K562 (cell line): ENCODE measurements at regions not wholly inside any gene's neighbourhood (a gene's known extent, or its start where the extent isn't known, plus 50 kb on each side); places are given as distances from the start of the nearest gene placed in this dataset.
A peak's percentile ranks its signal among the peaks of the same experiment; 100 is the strongest.

Experiments used
- ATAC-seq: fragments of 200-7000 bp; cut with Tn5 transposase; 3 replicates; pipeline ENCODE4 v1.9.1; 2020; ENCODE audit warnings: moderate library complexity
- BruUV-seq: library from RNA; stranded (reverse); fragments of 400-500 nt; replicated peaks from 2 replicates; lab custom pipeline; 2021; lab: Mats Ljungman, UMichigan
- CTCF ChIA-PET: fragments of 300-600 bp; formaldehyde crosslinking; extraction: SDS; loops from one replicate; lab custom pipeline; 2021; ENCODE audit warnings: low intra/inter-chr PET ratio; lab: Yijun Ruan, JAX
- POLR2A ChIA-PET: fragments of 300-600, 350-650 bp; sonication (Branson Sonifier 250); formaldehyde crosslinking; extraction: SDS; loops from one replicate; lab custom pipeline; 2021; ENCODE audit warnings: antibody characterized with exemption, inconsistent platforms; lab: Yijun Ruan, JAX
- DNase-seq, 4 experiments: peaks; one replicate each; pipeline versions ENCODE4 v3.0.0 to v3.0.0-alpha.2; 2011 to 2018; ENCODE audit warnings: low spot score in 3 of 4, mixed read lengths in 3 of 4; ENCODE audit errors: extremely low read depth in 1 of 4
- FAIRE-seq: peaks from 2 replicates; lab custom pipeline; 2011; peaks lifted over from hg19 to GRCh38; lab: Jason Lieb, UNC
- H2AFZ ChIP-seq: 2 replicates; pipeline ENCODE4 v1.6.0; 2011; ENCODE audit warnings: low read depth, low read length, control low read depth, inconsistent platforms
- H3K27ac ChIP-seq: fragments of 200-600 bp; 3 replicates; pipeline ENCODE4 v1.8.0; 2011; ENCODE audit warnings: low read depth, mild to moderate bottlenecking, control low read depth, inconsistent platforms, low read length, moderate library complexity, mixed read lengths; ENCODE audit errors: extremely low read depth
- H3K27me3 ChIP-seq, 2 experiments: fragments of 300-600 bp in 1 of 2; 2 replicates in 1 of 2; 3 replicates in 1 of 2; pipeline versions ENCODE4 v1.6.0 to v1.8.0; 2011; ENCODE audit warnings: inconsistent platforms in 2 of 2, low read length in 2 of 2, mild to moderate bottlenecking in 1 of 2, mixed read lengths in 1 of 2, moderate library complexity in 1 of 2; ENCODE audit not compliant: control insufficient read depth in 2 of 2, insufficient read depth in 2 of 2
- H3K36me3 ChIP-seq: fragments of 300-600 bp; 3 replicates; pipeline ENCODE4 v1.8.0; 2011; ENCODE audit warnings: mild to moderate bottlenecking, low read length, inconsistent platforms; ENCODE audit not compliant: control insufficient read depth, insufficient read depth
- H3K4me1 ChIP-seq, 2 experiments: fragments of 200-600 bp in 1 of 2; replicated peaks in 1 of 2; 2 replicates in 1 of 2; 3 replicates in 1 of 2; pipeline versions ENCODE4 v1.5.1 to v1.8.0; 2011; ENCODE audit warnings: inconsistent platforms in 2 of 2, low read length in 2 of 2, mild to moderate bottlenecking in 1 of 2, mixed read lengths in 1 of 2, moderate library complexity in 1 of 2; ENCODE audit not compliant: control insufficient read depth in 2 of 2, insufficient read depth in 2 of 2
- H3K4me2 ChIP-seq: 2 replicates; pipeline ENCODE4 v1.6.1; 2011; ENCODE audit warnings: low read length, control low read depth, inconsistent platforms, mixed read lengths; ENCODE audit not compliant: insufficient read depth
- H3K4me3 ChIP-seq: fragments of 200-600 bp; sonication (generic), shearing (Covaris generic); 2 replicates; pipeline ENCODE4 v1.5.1; 2016; ENCODE audit warnings: control low read depth, inconsistent platforms
- H3K79me2 ChIP-seq: fragments of 200-600 bp; 3 replicates; pipeline ENCODE4 v1.8.0; 2011; ENCODE audit warnings: low read length, inconsistent platforms; ENCODE audit not compliant: control insufficient read depth, insufficient read depth
- H3K9ac ChIP-seq, 2 experiments: 2 replicates each; pipeline versions ENCODE4 v1.6.0 to v1.6.1; 2011; ENCODE audit warnings: low read depth in 2 of 2, low read length in 2 of 2, control low read depth in 1 of 2, inconsistent platforms in 1 of 2, mild to moderate bottlenecking in 1 of 2, mixed read lengths in 1 of 2; ENCODE audit not compliant: insufficient read depth in 1 of 2
- H3K9me1 ChIP-seq: one replicate; pipeline ENCODE4 v1.6.0; 2011; ENCODE audit warnings: inconsistent platforms, mild to moderate bottlenecking, low read length, moderate library complexity; ENCODE audit not compliant: control insufficient read depth, insufficient read depth
- H3K9me3 ChIP-seq: replicated peaks from 2 replicates; pipeline ENCODE4 v1.5.1; 2011; ENCODE audit warnings: low read depth, low read length, inconsistent platforms; ENCODE audit not compliant: control insufficient read depth, insufficient read depth
- H4K20me1 ChIP-seq: replicated peaks from 2 replicates; pipeline ENCODE4 v1.6.1; 2011; ENCODE audit warnings: low read length, inconsistent platforms, mixed read lengths; ENCODE audit not compliant: control insufficient read depth, insufficient read depth
- C11orf30 ChIP-seq: fragments of 450-650 bp; IDR thresholded peaks from 2 replicates; pipeline ENCODE4 v1.6.1; 2016; ENCODE audit warnings: low read depth, mild to moderate bottlenecking
- ESRRB ChIP-seq: fragments of 250-450 bp; sonication (Bioruptor Pico); IDR thresholded peaks from 2 replicates; pipeline ENCODE4 v1.5.0; 2020; ENCODE audit warnings: mild to moderate bottlenecking, moderate library complexity, borderline replicate concordance
- PHB2 ChIP-seq: fragments of 450-650 bp; IDR thresholded peaks from 2 replicates; pipeline ENCODE4 v1.6.1; 2017; ENCODE audit warnings: low read depth
- RUNX1 ChIP-seq: sonication (generic); IDR thresholded peaks from 2 replicates; pipeline ENCODE4 v1.6.1; 2016; ENCODE audit warnings: antibody characterized with exemption, low read depth
- SMC3 ChIP-seq: conservative IDR thresholded peaks from 2 replicates; pipeline ENCODE4 v1.6.1; 2011; ENCODE audit warnings: low read depth, low read length, improper control_type of control experiment; ENCODE audit not compliant: insufficient read depth
- SPI1 ChIP-seq: IDR thresholded peaks from 2 replicates; pipeline ENCODE4 v1.6.1; 2011; ENCODE audit warnings: low read depth, low read length, control low read depth, borderline replicate concordance
- SREBF1 ChIP-seq: fragments of 150-350 bp; IDR thresholded peaks from 2 replicates; pipeline ENCODE4 v1.6.1; 2014; ENCODE audit warnings: antibody characterized with exemption, low read depth, low read length, borderline replicate concordance
- TOE1 ChIP-seq, 2 experiments: fragments of 450-650 bp in 1 of 2; sonication (generic) in 1 of 2; formaldehyde crosslinking in 1 of 2; IDR thresholded peaks; 2 replicates each; pipeline versions ENCODE4 v1.7.1 to v1.8.0; 2016 to 2022; ENCODE audit warnings: borderline replicate concordance in 2 of 2, mild to moderate bottlenecking in 2 of 2, antibody characterized with exemption in 1 of 2, inconsistent platforms in 1 of 2, low read depth in 1 of 2, missing genetic modification reagents in 1 of 2, moderate library complexity in 1 of 2
- ZMIZ1 ChIP-seq, 2 experiments: fragments of 150-350 bp in 1 of 2; IDR thresholded peaks; 2 replicates each; pipeline ENCODE4 v1.6.1; 2012 to 2016; ENCODE audit warnings: low read depth in 2 of 2, low read length in 2 of 2, mild to moderate bottlenecking in 1 of 2, moderate library complexity in 1 of 2
- ZNF316 ChIP-seq: fragments of 450-650 bp; IDR thresholded peaks from 2 replicates; pipeline ENCODE4 v1.6.1; 2016
- ZNF354B ChIP-seq: fragments of 250-450 bp; sonication (Bioruptor Pico); IDR thresholded peaks from 2 replicates; pipeline ENCODE4 v1.4.0; 2020
- WGBS: fragments of 100-300 bp; shearing (Covaris generic); methylation state at CpG from one replicate; pipeline ENCODE4 v1.1.6; 2016; ENCODE audit warnings: low coverage, mixed read lengths; ENCODE audit not compliant: insufficient coverage; ENCODE audit errors: missing lambda C conversion rate; 5-methylcytosine and 5-hydroxymethylcytosine counted together
- in situ Hi-C: fragments of 300-500 bp; cut with MboI; formaldehyde crosslinking; loops from 4 replicates; pipeline ENCODE4 v1.15.0; 2018; ENCODE audit warnings: inconsistent platforms, mixed read lengths
- intact Hi-C: fragments of 100-400 bp; cut with micrococcal nuclease; formaldehyde crosslinking; loops from 2 replicates; pipeline ENCODE4 v1.14.2; 2022
- TF ChIP-seq, protein P1 (sequence below): IDR thresholded peaks from 2 replicates; pipeline ENCODE4 v1.6.1; 2014; ENCODE audit warnings: antibody characterized with exemption

DNA sequence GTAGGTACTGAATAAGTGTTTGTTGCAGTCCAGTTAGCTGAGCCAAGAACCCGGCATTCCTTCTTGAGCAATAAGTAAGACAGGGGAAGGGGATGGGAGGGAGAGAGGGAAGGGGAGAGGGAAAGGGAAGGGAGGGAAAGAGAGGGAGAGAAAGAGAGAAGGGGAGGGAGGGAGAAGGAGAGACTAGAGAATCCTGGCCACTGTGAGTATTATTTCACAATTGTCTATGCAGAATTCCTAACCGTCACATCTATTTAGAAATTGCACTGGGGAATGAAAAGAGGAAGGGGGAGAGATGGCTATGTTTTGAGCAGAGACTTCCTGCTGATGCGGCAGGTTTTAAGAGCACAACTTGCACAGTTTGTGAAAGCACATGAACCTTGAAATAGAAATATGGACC, 251.4 kb upstream of the ZMIZ1 start:
- H3K4me2 ChIP-seq = no peak overlapping the region
- no peak for ATAC-seq
- POLR2A ChIA-PET = interaction anchor here (0.6 kb wide), 1 partner anchor 1362 kb away, joined by 3 read pairs; no protein-coding TSS in a partner anchor
- no TSS peak for BruUV-seq
- no peak overlapping the region for H3K4me3 ChIP-seq
- H3K9ac ChIP-seq = no peak overlapping the region
- H4K20me1 ChIP-seq = no peaks in the 10 kb centered on the region
- H3K9me1 ChIP-seq = no peaks in the 10 kb centered on the region
- no peaks in the 10 kb centered on the region for H3K36me3 ChIP-seq
- H3K9me3 ChIP-seq = no peaks in the 10 kb centered on the region
- H3K79me2 ChIP-seq = no peaks in the 10 kb centered on the region
- no peak for FAIRE-seq
- no peak for DNase-seq
- TF ChIP-seq C11orf30 = peak; percentile 41; the same call in 1 of the 2 replicates
- TF ChIP-seq, protein P1, sequence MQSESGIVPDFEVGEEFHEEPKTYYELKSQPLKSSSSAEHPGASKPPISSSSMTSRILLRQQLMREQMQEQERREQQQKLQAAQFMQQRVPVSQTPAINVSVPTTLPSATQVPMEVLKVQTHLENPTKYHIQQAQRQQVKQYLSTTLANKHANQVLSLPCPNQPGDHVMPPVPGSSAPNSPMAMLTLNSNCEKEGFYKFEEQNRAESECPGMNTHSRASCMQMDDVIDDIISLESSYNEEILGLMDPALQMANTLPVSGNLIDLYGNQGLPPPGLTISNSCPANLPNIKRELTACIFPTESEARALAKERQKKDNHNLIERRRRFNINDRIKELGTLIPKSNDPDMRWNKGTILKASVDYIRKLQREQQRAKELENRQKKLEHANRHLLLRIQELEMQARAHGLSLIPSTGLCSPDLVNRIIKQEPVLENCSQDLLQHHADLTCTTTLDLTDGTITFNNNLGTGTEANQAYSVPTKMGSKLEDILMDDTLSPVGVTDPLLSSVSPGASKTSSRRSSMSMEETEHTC = no peak
- 0 out of 2 replicates have a peak, but pooled peaks have one; percentile 3 for TF ChIP-seq SPI1
- TF ChIP-seq ZNF316 = peak; percentile 35; the same call in 1 of the 2 replicates
- in situ Hi-C loops = no loop called here
- intact Hi-C loops = no loop called here
- CTCF ChIA-PET = no interaction called here
- H3K27ac ChIP-seq = no peak overlapping the region
- WGBS = 4% methylated on average over 3 of the region's 3 CpGs
- 0 out of 5 replicates have a peak, but pooled peaks cover 0 to 5% of the 10 kb centered on the region in 2 experiments for H3K27me3 ChIP-seq
- no peaks in the 10 kb centered on the region for H3K4me1 ChIP-seq
- no peak overlapping the region for H2AFZ ChIP-seq

- 5% methylated on average over 3 of the region's 3 CpGs for WGBS
- no peak for DNase-seq
- no peak overlapping the region for H3K4me2 ChIP-seq
- H3K9me1 ChIP-seq = no peaks in the 10 kb centered on the region
- no peaks in the 10 kb centered on the region for H4K20me1 ChIP-seq
- no peaks in the 10 kb centered on the region for H3K4me1 ChIP-seq
- H3K9me3 ChIP-seq = no peaks in the 10 kb centered on the region
- no peak overlapping the region for H3K9ac ChIP-seq
- FAIRE-seq = no peak
- no peak overlapping the region for H3K27ac ChIP-seq
- POLR2A ChIA-PET = interaction anchor here (0.6 to 0.7 kb wide), 2 partner anchors 12 to 1362 kb away, joined by 3 to 5 read pairs; no protein-coding TSS in a partner anchor
- 0 out of 5 replicates have a peak, but pooled peaks cover 0 to 5% of the 10 kb centered on the region in 2 experiments for H3K27me3 ChIP-seq
- no peak overlapping the region for H2AFZ ChIP-seq
- H3K36me3 ChIP-seq = no peaks in the 10 kb centered on the region
- in situ Hi-C loops (no loop called here), intact Hi-C loops (no loop called here)
- no TSS peak for BruUV-seq
- H3K79me2 ChIP-seq = no peaks in the 10 kb centered on the region
- CTCF ChIA-PET = no interaction called here
- no peak overlapping the region for H3K4me3 ChIP-seq
- no peak for ATAC-seq
- TF ChIP-seq SREBF1 (no peak), PHB2 (no peak), ZMIZ1 (IDR thresholded peaks at IDR 0.05; ENCODE audit: low read depth in 2 of 2, low read length in 2 of 2) (no peak), ESRRB (CRISPR knock-in tag) (no peak), TOE1 (IDR thresholded peaks at IDR 0.05; ENCODE audit: borderline replicate concordance) (no peak), TOE1 (CRISPR knock-in tag; IDR thresholded peaks at IDR 0.05; ENCODE audit: borderline replicate concordance, low read depth) (no peak), SMC3 (no peak), ZNF354B (no peak), RUNX1 (no peak)
Measured at GRCh38 chr10:78817804-78818203, 251.0 kb upstream of the ZMIZ1 start.
